H7 (cell line): ENCODE measurements at regions not wholly inside any gene's neighbourhood (a gene's known extent, or its start where the extent isn't known, plus 50 kb on each side); places are given as distances from the start of the nearest gene placed in this dataset.

Source experiments
- DNase-seq: peaks from one replicate; pipeline ENCODE4 v3.0.0; 2012
- H3K27me3 ChIP-seq: 2 replicates; pipeline ENCODE4 v1.6.0; 2011; ENCODE audit warnings: mild to moderate bottlenecking, low read length; ENCODE audit not compliant: control insufficient read depth, insufficient read depth
- H3K36me3 ChIP-seq: replicated peaks from 2 replicates; pipeline ENCODE4 v1.5.1; 2011; ENCODE audit warnings: low read length; ENCODE audit not compliant: control insufficient read depth, insufficient read depth
- H3K4me3 ChIP-seq: 2 replicates; pipeline ENCODE4 v1.5.1; 2011; ENCODE audit warnings: low read depth, mild to moderate bottlenecking, control low read depth, low read length, moderate library complexity; ENCODE audit not compliant: insufficient read depth

GRCh38 chr1:223007935-223008334 is 135.1 kb downstream of the TLR5 start:
- DNase-seq: peak; percentile 67
- H3K27me3 ChIP-seq: no peaks in the 10 kb centered on the region; the same call in 1 of the 2 replicates
- no peak overlapping the region for H3K4me3 ChIP-seq
- H3K36me3 ChIP-seq: no peaks in the 10 kb centered on the region

GRCh38 chr1:223008808-223009207 is 134.2 kb downstream of the TLR5 start:
- no peak overlapping the region for H3K4me3 ChIP-seq
- H3K27me3 ChIP-seq: no peaks in the 10 kb centered on the region; the same call in 1 of the 2 replicates
- no peaks in the 10 kb centered on the region for H3K36me3 ChIP-seq
- no peak for DNase-seq

DNA sequence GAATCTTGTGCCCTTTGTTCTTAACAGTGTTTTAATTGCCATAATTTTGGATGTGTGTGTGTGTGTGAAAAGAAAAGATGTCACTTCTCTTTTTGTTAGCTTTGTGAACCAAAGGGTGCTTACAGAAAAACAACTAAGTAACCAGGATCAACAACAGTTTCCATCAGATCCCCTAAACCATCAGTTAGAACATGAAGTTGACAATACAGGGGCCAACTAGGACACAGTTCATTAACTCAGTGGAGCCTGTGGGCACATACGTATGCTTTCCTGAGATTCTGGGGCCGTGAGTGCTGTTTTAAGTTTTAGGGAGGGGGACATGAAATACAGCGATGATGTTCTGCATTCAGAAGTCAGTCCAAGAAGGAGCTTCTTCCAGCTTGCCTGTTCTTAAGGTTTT is 133.6 kb downstream of the TLR5 start:
- no peak overlapping the region for H3K4me3 ChIP-seq
- H3K27me3 ChIP-seq: no peaks in the 10 kb centered on the region; the same call in 1 of the 2 replicates
- no peak for DNase-seq
- no peaks in the 10 kb centered on the region for H3K36me3 ChIP-seq

GRCh38 chr1:223010582-223011504 is 132.2 kb downstream of the TLR5 start:
- no peak overlapping the region for H3K4me3 ChIP-seq
- peak; percentile 67 for DNase-seq
- no peaks in the 10 kb centered on the region for H3K27me3 ChIP-seq
- peaks cover 3% of the 10 kb centered on the region for H3K36me3 ChIP-seq

GRCh38 chr1:223011505-223011856 is 131.6 kb downstream of the TLR5 start:
- no peaks in the 10 kb centered on the region for H3K27me3 ChIP-seq
- H3K4me3 ChIP-seq: no peak overlapping the region
- H3K36me3 ChIP-seq: peaks cover 7% of the 10 kb centered on the region
- no peak for DNase-seq

GRCh38 chr1:223012176-223012788 is 130.8 kb downstream of the TLR5 start:
- Histone ChIP-seq H3K36me3 (peaks cover 15% of the 10 kb centered on the region), H3K27me3 (no peaks in the 10 kb centered on the region), H3K4me3 (no peak overlapping the region)
- DNase-seq: no peak

- H3K36me3 ChIP-seq: peaks cover 18% of the 10 kb centered on the region
- no peaks in the 10 kb centered on the region for H3K27me3 ChIP-seq
- no peak overlapping the region for H3K4me3 ChIP-seq
- no peak for DNase-seq
Observed at GRCh38 chr1:223012938-223013337, 130.1 kb downstream of the TLR5 start.

DNA sequence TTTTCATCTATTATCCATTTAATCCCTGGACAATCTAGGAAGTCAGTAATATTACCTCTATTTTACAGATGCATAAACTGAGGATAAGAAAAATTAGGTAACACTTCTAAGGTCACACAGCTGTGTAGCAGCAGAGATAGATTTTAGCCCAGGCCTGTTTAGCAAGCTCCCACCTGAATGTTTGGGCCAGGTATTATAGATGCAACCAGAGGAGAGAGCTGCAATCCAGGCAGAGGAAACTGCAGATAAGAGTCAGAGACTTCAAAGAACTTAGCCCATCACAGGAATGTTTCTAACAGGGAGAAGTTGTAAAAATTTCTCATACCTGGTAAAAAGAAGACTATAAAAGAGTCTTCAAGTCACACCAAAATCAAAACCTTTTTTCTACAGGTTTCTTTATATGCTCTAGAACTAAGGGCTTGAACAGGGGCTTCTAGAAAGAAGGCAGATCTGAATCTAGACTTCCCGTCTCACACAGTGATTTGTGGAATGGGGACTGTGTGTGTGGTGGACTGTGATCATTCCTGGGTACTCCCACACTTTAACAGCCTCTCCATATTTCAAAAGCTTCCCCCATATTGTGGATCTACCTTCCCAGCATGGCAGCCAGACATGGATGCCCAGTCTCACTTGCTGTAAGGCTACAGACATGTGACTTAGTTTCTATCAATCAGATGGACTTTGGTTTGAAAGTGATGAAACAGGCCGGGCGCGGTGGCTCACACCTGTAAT is 128.7 kb downstream of the TLR5 start:
- Histone ChIP-seq H3K36me3 (peaks cover 24% of the 10 kb centered on the region), H3K27me3 (no peaks in the 10 kb centered on the region), H3K4me3 (no peak overlapping the region)
- no peak for DNase-seq

DNA sequence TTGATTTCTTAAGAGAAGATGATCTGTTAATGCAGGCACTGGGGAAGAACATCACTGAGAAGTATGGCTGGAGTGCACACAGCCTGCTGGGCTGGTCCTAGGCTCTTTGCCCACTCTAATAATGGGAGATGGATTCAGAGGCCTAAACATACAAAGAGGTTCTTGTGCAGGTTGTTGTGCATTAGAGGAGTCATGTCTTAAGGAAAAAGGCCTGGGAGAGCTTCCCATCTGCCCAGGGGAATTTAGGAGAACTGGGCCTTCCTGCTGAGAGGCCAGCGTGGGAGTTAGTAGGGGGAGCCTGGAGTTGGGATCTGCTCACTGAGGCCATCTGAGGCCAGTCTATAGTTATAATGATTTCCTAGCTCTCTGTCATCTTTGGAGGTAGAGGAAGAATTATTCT is 126.7 kb downstream of the TLR5 start:
- H3K36me3 ChIP-seq: peaks cover 29% of the 10 kb centered on the region
- H3K27me3 ChIP-seq: no peaks in the 10 kb centered on the region
- no peak for DNase-seq
- H3K4me3 ChIP-seq: no peak overlapping the region

GRCh38 chr1:223016890-223017289 is 126.2 kb downstream of the TLR5 start:
- no peaks in the 10 kb centered on the region for H3K27me3 ChIP-seq

GRCh38 chr1:223017291-223017690 is 125.8 kb downstream of the TLR5 start:
- Histone ChIP-seq H3K36me3 (peaks cover 37% of the 10 kb centered on the region), H3K27me3 (no peaks in the 10 kb centered on the region), H3K4me3 (no peak overlapping the region)
- no peak for DNase-seq

More at GRCh38 chr1:223016890-223017289, 126.2 kb downstream of the TLR5 start:
- no peak for DNase-seq
- peaks cover 33% of the 10 kb centered on the region for H3K36me3 ChIP-seq
- no peak overlapping the region for H3K4me3 ChIP-seq

DNA sequence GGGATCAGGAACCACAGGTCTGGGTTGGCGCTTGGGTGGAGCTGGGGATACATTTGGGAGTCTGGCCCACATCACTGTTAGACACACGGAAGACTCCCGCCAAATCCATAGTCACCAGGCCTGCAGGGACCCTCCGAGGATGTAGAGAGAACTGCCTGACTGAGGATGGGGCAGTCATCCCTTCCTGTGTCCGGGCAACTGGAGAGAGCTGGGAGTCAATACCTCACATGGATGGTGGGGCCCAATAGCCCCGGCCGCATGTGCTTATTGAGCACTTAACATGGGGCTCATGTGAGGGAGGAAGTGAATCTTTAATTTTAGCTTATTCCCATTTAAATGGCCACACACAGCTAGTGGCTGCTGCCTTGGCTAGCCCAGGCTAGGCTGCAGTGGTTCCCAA is 124.5 kb downstream of the TLR5 start:
- Histone ChIP-seq H3K27me3 (no peaks in the 10 kb centered on the region), H3K36me3 (peaks cover 47% of the 10 kb centered on the region), H3K4me3 (no peak overlapping the region)
- no peak for DNase-seq

DNA sequence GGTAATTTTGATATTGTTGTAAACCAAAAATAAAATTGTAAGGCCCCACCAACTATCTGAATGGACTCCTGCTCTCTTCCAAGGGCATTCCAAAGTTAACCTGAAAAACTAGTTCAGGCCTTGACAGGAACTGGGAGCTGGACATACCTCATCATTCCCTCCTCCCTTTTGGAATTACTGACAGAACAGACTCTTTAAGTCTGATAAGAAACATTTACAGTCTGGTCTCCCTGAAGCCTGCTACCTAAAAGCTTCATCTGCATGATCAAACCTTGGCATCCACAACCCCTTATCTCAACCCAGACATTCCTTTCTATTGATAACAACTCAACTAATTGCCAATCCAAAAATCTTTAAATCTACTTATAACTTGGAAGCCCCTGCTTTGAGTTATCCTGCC is 123.8 kb downstream of the TLR5 start:
- Histone ChIP-seq H3K36me3 (peaks cover 54% of the 10 kb centered on the region), H3K27me3 (no peaks in the 10 kb centered on the region), H3K4me3 (no peak overlapping the region)
- DNase-seq: no peak

GRCh38 chr1:223020770-223021169 is 122.3 kb downstream of the TLR5 start:
- no peak for DNase-seq
- H3K27me3 ChIP-seq: no peaks in the 10 kb centered on the region
- no peak overlapping the region for H3K4me3 ChIP-seq
- peaks cover 51% of the 10 kb centered on the region for H3K36me3 ChIP-seq
